Peyer's patch (tissue), 4 donors: ENCODE measurements at regions not wholly inside any gene's neighbourhood (a gene's known extent, or its start where the extent isn't known, plus 50 kb on each side); places are given as distances from the start of the nearest gene placed in this dataset.

Experiments
- CTCF ChIP-seq, 6 experiments: fragments of 450-650 bp in 4 of 6; fragments of 200-600 bp in 2 of 6; sonication (generic) in 1 of 6; IDR thresholded peaks; one replicate each; pipeline ENCODE4 v1.5.1; 2017 to 2019; ENCODE audit warnings: antibody characterized with exemption in 6 of 6, mild to moderate bottlenecking in 3 of 6, moderate library complexity in 1 of 6
- POLR2A ChIP-seq, 2 donors: fragments of 450-650 bp; IDR thresholded peaks; one replicate each; pipeline ENCODE4 v1.5.1; 2017; ENCODE audit warnings: antibody characterized with exemption in 2 of 2, mild to moderate bottlenecking in 2 of 2, moderate library complexity in 2 of 2

- TF ChIP-seq CTCF (IDR thresholded peaks at IDR 0.05) (no peak), POLR2A (IDR thresholded peaks at IDR 0.05) (no peak)
Observed at GRCh38 chr4:26239801-26240200, 81.0 kb upstream of the RBPJ start.
